ENCODE measurements at regions not wholly inside any gene's neighbourhood (a gene's known extent, or its start where the extent isn't known, plus 50 kb on each side); places are given as distances from the start of the nearest gene placed in this dataset.

DNA sequence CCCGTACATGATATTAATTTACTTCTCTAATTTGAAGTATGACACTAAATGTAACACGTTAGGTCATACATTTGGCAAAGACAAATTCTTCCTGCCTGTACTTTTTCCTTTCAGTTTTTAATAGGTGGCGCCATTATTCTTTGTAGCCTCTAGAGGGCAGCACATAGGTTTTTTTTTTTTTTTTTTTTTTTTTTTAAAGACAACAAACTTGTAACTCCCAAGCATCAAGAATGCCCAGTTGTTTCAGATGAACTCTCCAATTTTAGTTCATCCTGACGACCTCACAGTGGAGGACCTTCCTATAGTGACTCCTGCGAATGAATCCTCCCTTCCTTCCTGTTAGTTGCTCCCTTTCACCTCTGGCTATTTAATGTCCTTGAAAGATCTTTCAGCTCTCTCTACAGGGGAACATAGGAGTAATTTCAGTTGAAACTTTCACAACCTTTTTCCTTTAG is 139.3 kb upstream of the HDAC9 start:
- no peak for DNase-seq (ENCODE audit: low read depth in 4 of 4, low spot score in 1 of 4)

DNA sequence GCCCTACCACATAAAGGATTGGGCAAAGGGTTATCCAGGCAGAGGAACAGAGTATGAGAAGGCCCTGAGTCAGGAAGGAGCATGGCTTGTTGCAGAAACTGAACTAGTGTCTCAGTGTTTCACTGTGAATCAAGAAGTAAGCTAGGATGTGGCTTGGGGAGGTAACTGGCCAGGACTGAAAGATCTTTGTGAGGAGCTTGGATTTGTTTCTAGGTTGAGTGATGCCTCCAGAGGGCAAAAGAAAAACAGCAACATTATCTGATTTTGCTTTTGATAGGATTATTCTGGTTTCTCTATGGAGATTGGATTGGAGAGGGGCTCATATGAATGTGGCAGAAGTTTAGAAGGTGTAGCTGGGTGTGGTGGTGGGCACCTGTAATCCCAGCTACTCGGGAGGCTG is 137.9 kb upstream of the HDAC9 start:
- DNase-seq (ENCODE audit: low read depth in 4 of 4, low spot score in 1 of 4): no peak

DNA sequence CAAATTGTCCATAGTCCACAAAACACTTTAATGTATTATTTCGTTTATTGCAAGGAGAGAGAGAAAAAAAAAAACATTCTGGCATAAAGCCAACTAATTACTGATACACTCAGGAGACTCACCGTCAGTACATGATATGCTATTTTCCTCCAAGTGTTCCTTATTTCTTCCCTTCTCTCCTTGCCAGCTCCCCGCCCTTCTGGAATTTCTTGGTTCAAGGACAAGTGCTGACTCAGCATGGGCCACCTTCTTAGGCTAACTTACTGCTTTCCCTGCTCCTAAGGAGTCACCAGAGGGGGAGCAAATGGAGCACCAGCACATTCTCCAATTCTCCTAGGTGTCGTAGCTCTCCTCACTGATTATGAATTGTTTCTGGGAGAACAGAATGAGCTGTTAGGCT is 133.8 kb upstream of the HDAC9 start:
- no peak for DNase-seq (ENCODE audit: low read depth in 4 of 4, low spot score in 1 of 4)

DNA sequence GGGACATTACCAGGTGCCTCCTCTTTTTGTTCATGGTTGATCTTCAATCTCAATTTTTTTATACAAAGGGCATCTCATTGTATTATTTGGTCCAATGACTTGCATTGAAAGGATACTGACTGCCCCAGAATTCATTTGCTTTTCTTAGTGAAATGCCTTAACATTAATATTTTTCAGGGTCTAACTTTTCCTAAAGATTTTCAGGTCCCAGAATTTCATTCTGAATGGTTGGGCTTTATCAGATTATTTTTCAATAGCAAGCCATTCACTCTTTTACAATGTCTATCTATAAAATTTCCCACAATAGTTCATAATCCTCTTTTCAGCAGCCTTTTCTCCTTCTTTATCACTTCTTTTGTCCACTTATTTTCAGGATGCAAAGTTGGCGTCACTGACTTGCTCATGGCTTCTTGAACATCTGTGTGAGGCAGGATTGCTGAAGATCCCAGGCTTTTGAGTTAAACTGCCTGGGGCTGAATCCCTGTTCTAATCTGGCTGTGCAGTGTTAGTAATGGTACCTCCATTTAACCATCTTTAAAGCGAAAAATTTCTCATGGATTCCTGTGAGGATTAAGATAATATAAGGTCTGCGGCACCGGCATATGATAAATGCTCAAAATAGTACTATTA is 131.7 kb upstream of the HDAC9 start:
- DNase-seq (ENCODE audit: low read depth in 4 of 4, low spot score in 1 of 4): no peak

DNA sequence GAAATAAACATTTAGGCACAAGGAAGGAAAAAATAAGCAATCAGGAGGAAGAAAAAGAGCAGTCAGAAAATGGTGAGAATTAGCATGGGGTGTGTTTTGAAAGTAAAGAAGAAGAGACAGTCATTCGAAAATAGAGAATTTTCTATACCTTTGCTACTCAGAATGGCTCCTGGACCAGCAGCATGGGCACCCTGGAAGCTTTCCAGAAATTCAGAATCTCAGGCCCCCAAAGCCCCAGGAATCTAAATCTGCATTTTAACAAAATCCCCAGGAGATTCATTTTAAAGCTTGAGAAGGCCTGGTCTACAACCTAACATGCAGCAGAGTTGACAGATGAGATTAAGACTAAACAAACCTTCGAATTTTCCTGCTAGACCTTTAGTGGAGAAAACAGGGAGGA is 131.2 kb upstream of the HDAC9 start:
- DNase-seq (ENCODE audit: low read depth in 4 of 4, low spot score in 1 of 4): no peak

DNA sequence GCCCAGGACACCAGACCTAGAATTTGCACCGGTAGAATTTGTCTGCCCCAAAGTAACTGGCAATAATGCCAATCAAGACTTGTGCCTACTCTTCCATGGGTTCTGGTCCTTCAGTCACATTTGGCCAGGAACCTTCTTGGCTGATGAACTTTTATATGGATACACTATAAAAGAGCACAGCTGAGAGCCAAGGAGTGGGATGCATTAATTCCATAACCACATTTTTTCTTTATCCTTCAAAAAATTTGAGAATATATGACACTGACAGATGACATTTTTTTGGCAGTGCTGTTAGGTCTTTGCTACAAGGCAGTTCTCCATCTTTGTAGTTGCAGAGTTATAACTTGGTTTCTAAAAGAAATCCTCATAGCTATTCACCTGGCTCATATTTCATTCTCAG is 129.2 kb upstream of the HDAC9 start:
- DNase-seq (ENCODE audit: low read depth in 4 of 4, low spot score in 1 of 4): no peak

DNA sequence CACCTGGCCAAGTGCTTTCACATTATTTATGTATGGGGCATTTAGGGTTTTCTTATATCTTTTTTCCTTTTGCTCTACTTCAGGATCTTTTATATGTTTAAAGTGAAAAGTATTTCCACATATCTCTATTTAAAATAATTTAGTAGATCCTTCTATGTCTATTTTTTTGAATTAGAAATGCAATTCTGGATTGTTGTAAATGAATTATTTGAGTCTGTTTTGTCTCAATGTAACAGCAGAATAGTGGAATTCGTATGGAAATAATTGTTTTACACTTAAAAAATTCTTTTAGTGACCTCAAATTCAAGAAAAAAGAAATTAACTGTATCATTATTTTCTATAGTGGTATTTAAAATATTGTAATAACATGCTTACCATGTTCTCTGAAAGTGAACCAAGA is 126.5 kb upstream of the HDAC9 start:
- no peak for DNase-seq (ENCODE audit: low read depth in 4 of 4, low spot score in 1 of 4)

DNA sequence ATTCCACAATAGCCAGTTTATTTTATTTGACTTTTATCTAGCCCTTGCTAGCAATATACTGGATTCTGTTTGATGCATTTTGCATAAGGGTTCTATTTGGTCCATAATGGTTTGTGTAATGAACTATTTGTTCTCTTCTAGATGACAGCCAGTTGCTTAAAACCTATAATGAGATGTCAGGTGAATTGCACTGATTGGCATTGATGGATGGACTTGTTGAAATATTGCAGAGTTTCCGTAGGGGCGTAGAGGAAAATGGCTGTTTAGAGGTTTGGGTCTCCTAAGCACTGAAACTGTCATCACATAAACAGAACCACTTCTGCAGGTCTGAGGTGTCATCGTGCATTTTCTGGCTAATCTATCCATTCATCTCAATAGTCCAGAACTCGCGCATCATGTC is 124.9 kb upstream of the HDAC9 start:
- no peak for DNase-seq (ENCODE audit: low read depth in 4 of 4, low spot score in 1 of 4)

DNA sequence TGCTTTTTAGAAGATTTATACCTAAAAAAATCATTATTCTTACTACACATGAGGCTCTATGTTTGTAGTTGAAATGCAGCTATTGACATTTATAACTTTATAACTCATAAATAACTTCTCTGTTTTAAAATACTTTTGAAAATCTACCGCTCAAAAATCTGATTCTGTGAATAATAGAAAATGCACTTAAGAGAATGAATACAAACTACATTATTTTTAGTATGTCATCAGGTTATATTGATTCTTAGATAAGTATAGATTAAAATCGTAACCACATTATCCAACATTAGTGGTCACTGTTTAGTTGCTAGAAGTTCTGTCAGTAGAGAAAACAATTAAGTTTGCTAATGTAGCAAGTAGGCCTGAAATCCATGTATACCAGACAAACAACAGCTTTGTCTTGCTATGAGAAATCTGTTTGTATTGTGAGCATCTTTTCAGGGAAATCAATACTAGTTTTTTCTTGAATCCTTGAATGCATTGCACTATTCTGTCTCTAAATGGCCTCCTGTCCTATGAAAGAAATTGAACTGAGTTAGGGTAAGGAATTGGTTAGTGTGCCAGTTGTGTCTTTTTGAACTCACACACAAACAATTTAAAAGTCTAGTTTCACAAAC is 116.5 kb upstream of the HDAC9 start:
- DNase-seq (ENCODE audit: low read depth in 4 of 4, low spot score in 1 of 4): no peak

DNA sequence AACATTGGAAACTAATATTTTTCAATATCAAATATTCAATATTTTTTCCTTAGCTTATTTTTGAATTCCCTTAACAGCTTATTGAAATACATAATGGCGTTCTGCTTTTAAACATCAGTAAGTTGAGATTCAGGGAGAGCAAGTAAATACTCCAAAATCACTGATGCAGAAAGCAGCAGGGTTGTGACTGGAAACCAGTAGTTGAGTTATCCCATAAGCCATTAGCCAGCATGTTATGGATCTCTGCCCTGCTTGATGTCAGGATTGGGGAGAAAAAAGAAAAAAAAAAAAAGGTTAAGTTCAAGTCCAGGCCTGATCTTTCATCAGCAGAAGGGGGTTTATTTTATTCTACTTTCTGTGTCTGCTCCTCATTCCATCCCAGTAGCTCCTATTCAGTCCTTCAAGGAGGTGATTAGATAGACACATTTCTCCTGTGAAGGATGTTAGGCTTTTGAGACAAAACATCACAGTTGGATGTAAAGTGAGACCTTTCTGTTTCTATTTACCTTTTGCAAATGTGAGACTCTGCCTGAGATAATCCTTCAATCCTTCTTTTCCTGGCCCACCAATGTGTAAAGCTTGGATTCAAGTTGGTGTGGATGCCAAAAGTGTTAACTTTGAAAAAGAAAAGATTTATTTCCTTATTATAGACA is 110.9 kb upstream of the HDAC9 start:
- no peak for DNase-seq (ENCODE audit: low read depth in 4 of 4, low spot score in 1 of 4)

DNA sequence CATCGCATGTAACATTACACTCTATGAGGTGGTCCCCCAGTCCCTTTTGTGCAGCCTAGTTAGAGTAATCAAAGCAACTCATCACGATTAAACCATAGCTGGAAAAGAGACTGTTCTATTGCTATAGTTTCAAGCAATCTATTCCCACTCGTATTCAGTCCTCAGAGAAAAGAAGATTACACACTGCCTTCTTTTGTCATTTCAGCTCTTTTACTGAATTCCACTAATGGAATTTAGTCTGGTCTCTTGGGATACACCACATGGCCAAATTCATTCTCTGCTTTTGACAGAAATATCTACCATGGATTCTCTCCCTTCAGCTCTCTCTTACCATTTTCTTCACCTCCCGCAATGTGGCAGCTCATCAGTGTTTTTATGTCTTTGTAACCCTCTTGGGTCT is 108.9 kb upstream of the HDAC9 start:
- DNase-seq (ENCODE audit: low read depth in 4 of 4, low spot score in 1 of 4): no peak

DNA sequence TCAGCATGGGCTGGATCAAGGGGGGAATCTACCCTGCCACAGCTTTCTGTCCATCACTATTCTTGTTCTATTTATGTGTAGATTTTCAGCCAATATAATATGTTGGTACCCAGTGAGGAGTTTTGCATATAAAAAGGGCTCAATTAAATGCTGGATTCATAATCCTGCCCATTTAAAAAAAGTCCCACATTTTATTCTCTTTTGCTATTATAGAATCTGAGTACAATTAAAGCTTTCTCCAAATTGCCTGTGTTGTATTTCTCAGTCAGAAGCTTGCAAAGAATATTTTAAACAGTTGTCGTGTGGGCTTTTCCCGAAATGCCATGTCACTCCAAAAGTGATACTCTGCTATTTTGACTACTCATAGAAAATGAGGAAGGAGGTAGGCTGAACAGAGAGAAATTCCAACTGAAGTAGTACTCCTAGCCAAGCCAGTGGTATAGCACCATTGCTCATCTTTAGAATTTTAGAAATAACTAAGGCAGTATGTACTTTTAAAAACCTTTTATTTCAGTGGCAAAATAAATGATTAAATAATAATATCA is 108.3 kb upstream of the HDAC9 start:
- no peak for DNase-seq (ENCODE audit: low read depth in 4 of 4, low spot score in 1 of 4)

DNA sequence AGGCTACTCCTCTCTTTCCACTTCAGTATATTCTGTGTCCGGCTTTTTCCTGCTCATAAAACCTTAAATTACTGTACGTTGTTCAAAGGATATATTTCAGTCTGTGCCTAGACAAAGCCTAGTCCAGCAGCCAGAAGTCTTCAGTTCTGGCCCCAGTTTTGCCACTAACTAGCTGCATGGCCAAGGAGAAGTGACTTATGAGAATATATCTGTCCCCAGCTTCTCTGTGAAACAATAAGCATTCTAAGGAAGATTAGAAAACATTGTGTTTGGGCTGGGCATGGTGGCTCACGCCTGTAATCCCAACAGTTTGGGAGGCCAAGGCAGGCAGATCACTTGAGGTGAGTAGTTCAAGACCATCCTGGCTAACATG is 105.0 kb upstream of the HDAC9 start:
- no peak for DNase-seq (ENCODE audit: low read depth in 4 of 4, low spot score in 1 of 4)

DNA sequence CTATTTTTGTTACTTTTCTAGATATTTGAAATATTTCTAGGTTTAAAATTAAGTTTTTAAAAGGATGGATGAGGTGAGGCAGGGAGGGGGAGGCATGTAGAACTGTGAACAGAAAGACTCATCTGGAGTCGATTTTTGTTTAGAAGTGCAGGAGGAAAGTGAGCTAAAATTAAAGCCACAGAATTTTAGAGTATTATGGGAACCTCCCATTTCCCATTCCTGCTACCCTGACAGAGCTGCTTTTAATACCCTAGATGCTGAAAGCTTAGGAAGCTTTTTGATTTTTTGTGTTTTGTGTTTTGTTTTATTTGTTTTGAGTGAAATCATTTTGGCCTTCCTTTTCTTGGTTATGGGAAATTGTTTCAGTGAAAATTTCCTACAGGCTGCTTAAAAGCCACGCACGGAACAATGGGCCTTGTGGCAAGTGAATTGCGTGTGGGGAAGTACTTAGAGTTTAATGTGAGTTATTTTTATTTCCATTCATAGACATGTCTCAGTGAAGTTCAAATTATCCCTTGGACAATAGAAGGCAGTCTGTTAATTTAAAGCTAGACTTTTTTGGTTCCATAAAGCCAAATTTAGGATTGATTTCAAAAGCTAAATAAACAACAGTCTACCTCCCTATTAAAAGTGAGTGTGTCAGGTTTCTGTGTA is 102.0 kb upstream of the HDAC9 start:
- DNase-seq (ENCODE audit: low read depth in 4 of 4, low spot score in 1 of 4): no peak

DNA sequence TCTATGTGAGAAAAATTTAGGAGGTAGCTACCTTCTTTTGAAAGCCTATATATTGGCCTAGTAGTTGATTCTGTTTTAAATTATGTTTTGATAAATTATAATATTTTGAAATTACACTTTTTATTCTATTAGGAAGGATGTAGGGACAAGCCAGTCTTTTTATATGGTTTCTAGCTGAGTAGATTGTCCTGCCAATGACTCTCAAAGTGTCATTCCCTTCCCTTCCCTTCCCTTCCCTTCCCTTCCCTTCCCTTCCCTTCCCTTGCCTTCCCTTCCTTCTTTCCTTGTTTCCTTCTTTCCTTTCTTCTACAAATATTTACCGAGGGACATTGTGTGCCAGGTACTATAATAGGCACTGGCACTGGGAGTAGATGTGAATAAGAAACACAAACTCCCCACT is 99.7 kb upstream of the HDAC9 start:
- DNase-seq (ENCODE audit: low read depth in 4 of 4, low spot score in 1 of 4): no peak

DNA sequence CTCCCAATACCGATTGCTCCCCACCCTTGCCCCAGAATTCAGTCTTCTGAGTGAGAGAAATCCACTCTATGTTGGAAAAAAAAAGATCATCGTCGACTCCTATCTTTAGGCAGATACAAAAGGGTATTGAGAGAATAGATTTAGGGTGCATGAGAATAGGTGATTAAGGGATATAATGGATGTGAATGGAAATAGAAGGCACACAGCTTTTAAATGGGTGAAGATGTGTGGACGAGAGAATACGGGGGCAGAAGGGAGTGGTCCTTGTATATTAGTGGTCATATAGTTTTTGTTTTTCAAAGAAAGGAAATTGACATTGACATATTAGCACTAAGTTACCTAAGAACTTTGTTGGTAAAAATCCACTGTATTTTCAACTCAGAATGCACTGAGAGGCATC is 98.6 kb upstream of the HDAC9 start:
- DNase-seq (ENCODE audit: low read depth in 4 of 4, low spot score in 1 of 4): no peak

DNA sequence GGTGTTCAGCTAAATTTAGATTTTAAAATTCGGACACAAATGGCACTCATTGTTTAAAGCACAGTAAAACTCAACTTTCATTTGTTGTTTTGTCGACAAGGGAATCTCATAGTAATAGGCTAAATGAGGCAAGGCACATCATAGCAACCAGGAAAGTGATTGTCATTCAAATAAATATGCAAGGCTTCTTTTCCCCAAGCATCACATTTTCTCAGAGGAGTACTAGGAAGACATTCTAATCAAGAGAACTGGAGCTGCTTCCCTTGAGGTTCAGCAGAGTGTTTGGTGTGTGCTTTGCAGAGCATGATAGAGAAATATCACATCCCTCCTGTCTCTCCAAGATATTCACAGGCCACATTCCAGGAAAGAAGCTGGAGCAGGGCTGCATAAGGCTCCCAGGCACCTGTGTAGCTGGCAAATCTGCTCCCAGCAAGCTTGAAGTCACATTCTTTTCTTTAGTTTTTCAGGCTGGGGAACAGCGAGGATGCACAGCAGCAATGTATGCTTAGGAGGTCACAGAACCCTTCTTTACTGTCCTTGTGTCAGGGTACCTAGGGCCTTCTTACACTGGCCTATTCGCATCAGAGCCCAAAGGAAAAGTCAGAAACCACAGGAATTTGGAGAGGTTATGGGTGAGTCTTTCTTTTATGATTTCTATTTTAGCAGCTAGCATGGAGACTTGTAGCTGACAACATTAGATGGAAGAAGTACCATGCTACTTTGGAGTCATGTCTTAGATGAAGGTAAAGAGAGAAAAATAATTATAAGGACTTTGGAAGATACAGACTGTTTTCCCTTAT is 95.9 kb upstream of the HDAC9 start:
- no peak for DNase-seq (ENCODE audit: low read depth in 4 of 4, low spot score in 1 of 4)

DNA sequence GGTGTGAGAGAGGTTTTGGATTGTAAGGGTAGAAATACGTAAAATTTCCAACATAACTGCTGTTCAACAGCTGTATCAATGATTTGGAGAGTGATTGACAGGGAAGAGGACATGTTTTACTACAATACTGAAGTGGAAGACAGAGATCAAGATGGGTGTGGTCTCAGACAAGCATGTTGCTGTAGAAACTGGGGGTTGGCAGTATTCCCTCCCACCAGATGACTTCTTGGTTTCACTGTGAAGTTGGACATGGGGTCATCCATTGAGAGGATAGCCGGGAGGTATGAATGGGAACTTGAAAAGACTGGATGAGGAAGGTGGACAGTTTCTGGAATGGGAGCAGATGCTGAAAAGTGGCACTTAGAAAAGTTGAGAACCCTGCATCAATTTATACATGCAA is 95.3 kb upstream of the HDAC9 start:
- DNase-seq (ENCODE audit: low read depth in 4 of 4, low spot score in 1 of 4): no peak

DNA sequence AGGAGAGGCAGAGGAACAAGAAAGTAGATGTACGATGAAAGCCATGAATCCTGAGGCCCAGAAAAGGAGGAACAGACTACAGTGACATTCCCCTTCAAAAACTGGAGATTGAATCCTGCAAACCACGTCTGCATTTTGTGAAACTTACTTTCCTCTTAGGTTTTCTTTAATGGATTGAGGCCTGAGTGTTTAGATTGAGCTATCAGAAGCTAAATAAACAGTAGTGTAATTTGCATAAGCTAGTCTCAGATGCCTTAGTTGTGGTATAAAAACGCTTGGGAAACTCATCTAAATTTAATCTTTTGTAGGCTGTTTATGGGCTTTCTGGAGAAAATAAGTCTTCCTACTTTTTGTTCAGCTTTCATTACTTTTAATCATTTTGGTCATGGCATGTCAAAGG is 94.8 kb upstream of the HDAC9 start:
- DNase-seq (ENCODE audit: low read depth in 4 of 4, low spot score in 1 of 4): no peak

DNA sequence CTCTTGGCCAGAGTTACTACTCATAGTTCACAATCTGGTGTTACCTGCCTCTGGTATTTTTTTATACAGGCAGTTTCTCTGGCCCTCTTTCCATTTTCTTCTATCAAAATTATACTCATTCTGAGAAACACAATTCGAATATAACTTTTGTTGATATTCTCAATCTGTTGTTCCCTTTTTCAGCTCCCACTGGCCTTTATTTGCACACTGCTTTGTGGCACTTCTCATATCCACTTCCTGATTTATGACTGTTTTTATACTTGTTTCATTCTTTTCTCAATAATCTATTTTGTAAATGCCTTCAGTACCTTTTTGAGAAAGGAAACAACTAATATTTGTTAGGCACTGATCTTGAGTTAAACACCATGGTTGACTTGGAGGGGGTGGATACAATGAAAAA is 93.8 kb upstream of the HDAC9 start:
- no peak for DNase-seq (ENCODE audit: low read depth in 4 of 4, low spot score in 1 of 4)

DNA sequence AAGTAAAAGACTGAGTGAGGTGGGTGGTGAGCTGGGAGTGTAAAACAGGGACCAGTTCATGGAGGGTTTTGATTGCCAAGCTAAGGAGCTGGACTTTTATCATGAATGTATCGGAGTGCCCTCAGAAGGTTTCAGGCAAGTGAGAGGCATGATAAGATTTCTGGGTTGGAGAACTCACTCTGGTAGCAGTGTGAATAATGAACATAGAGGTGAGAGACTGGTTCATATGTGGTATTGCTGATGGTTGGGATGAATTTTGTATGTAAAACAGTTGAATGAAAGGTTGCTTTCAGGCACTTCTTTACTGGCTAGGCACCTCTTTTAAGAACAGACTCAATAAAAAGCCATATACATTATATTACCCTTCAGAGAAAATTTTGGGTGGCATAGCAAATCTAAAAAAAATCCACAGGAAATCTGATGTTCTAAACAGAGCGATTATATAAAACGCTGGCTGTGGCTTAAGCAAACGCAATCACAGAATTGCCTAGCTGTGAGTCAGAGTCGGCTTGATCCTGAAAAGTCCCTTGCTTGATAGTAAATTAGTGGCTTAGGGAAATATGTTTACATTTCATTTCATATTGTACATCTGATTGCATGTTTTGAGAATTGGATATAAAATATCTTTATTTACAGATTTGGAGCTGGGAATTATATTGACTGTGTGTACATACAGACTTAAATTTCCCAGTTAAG is 92.9 kb upstream of the HDAC9 start:
- no peak for DNase-seq (ENCODE audit: low read depth in 4 of 4, low spot score in 1 of 4)

Measured in stimulated activated CD4-positive, alpha-beta T cell treated with anti-CD3 and anti-CD28 coated beads, Interleukin-1b, Interleukin-23, amount 100 ng/mL, for 24 hours (primary cell).